Mucosa of rectum (tissue), 2 donors: ENCODE measurements at regions not wholly inside any gene's neighbourhood (a gene's known extent, or its start where the extent isn't known, plus 50 kb on each side); places are given as distances from the start of the nearest gene placed in this dataset.

ENCODE experiments used
- H3K27ac ChIP-seq, 2 donors: one replicate each; pipeline ENCODE4 v1.7.0; 2013; ENCODE audit warnings: inconsistent platforms in 2 of 2, low read depth in 2 of 2, low read length in 2 of 2
- H3K27me3 ChIP-seq, 2 donors: one replicate each; pipeline ENCODE4 v1.7.0; 2013; ENCODE audit warnings: low read length in 2 of 2; ENCODE audit not compliant: control insufficient read depth in 2 of 2, insufficient read depth in 2 of 2
- H3K36me3 ChIP-seq, 2 donors: one replicate each; pipeline ENCODE4 v1.7.0; 2013; ENCODE audit warnings: low read length in 2 of 2; ENCODE audit not compliant: control insufficient read depth in 2 of 2, insufficient read depth in 2 of 2
- H3K4me1 ChIP-seq, 2 donors: one replicate each; pipeline ENCODE4 v1.7.0; 2013; ENCODE audit warnings: low read length in 2 of 2, mild to moderate bottlenecking in 1 of 2; ENCODE audit not compliant: control insufficient read depth in 2 of 2, insufficient read depth in 2 of 2
- H3K4me3 ChIP-seq, 2 donors: one replicate each; pipeline ENCODE4 v1.7.0; 2013; ENCODE audit warnings: low read length in 2 of 2
- H3K9ac ChIP-seq, 2 donors: one replicate each; pipeline ENCODE4 v1.7.0; 2013; ENCODE audit warnings: low read length in 2 of 2, low read depth in 1 of 2, mild to moderate bottlenecking in 1 of 2
- H3K9me3 ChIP-seq, 2 donors: one replicate each; pipeline ENCODE4 v1.7.0; 2013; ENCODE audit warnings: low read length in 2 of 2; ENCODE audit not compliant: control insufficient read depth in 2 of 2
- donor health status: healthy.
- donor health status: Normal muscosa, but diverticular disease.

- Histone ChIP-seq H3K4me1 (peaks cover 0 to 3% of the 10 kb centered on the region in 2 donors), H3K9ac (no peak overlapping the region), H3K4me3 (no peak overlapping the region), H3K27ac (no peak overlapping the region), H3K36me3 (no peaks in the 10 kb centered on the region), H3K27me3 (no peaks in the 10 kb centered on the region), H3K9me3 (no peaks in the 10 kb centered on the region)
Measured at GRCh38 chr3:16090706-16091105, 83.8 kb upstream of the GALNT15 start.

- no peaks in the 10 kb centered on the region for H3K27me3 ChIP-seq
- no peaks in the 10 kb centered on the region for H3K9me3 ChIP-seq
- peaks cover 0 to 3% of the 10 kb centered on the region in 2 donors for H3K4me1 ChIP-seq
- H3K4me3 ChIP-seq: no peak overlapping the region
- no peaks in the 10 kb centered on the region for H3K36me3 ChIP-seq
- H3K9ac ChIP-seq: no peak overlapping the region
- no peak overlapping the region for H3K27ac ChIP-seq
Measured at GRCh38 chr3:16092923-16093322, 81.6 kb upstream of the GALNT15 start.

GRCh38 chr3:16101295-16102186 lies 72.9 kb upstream of the GALNT15 start:
- Histone ChIP-seq H3K27ac (peak overlapping the region; percentile 82 to 85), H3K4me1 (peaks cover 0 to 8% of the 10 kb centered on the region in 2 donors), H3K9ac (peak overlapping the region; percentile 36 to 61), H3K36me3 (no peaks in the 10 kb centered on the region), H3K27me3 (no peaks in the 10 kb centered on the region), H3K9me3 (no peaks in the 10 kb centered on the region), H3K4me3 (peak overlapping the region in 1 of 2 donors; percentile 48)

- H3K9me3 ChIP-seq: no peaks in the 10 kb centered on the region
- H3K36me3 ChIP-seq: no peaks in the 10 kb centered on the region
- peaks cover 0 to 8% of the 10 kb centered on the region in 2 donors for H3K4me1 ChIP-seq
- peak overlapping the region; percentile 36 to 61 for H3K9ac ChIP-seq
- H3K27me3 ChIP-seq: no peaks in the 10 kb centered on the region
- peak overlapping the region in 1 of 2 donors; percentile 48 for H3K4me3 ChIP-seq
- H3K27ac ChIP-seq: peak overlapping the region; percentile 82 to 85
Measured at GRCh38 chr3:16102187-16102561, 72.3 kb upstream of the GALNT15 start.

GRCh38 chr3:16102905-16103364 lies 71.5 kb upstream of the GALNT15 start:
- H3K4me1 ChIP-seq: peaks cover 0 to 8% of the 10 kb centered on the region in 2 donors
- H3K9ac ChIP-seq: no peak overlapping the region
- no peaks in the 10 kb centered on the region for H3K9me3 ChIP-seq
- no peak overlapping the region for H3K27ac ChIP-seq
- no peak overlapping the region for H3K4me3 ChIP-seq
- H3K36me3 ChIP-seq: no peaks in the 10 kb centered on the region
- no peaks in the 10 kb centered on the region for H3K27me3 ChIP-seq

GRCh38 chr3:16103472-16103871 lies 71.0 kb upstream of the GALNT15 start:
- no peaks in the 10 kb centered on the region for H3K36me3 ChIP-seq
- H3K9me3 ChIP-seq: no peaks in the 10 kb centered on the region
- H3K4me3 ChIP-seq: no peak overlapping the region
- H3K9ac ChIP-seq: no peak overlapping the region
- H3K27me3 ChIP-seq: no peaks in the 10 kb centered on the region
- H3K27ac ChIP-seq: peak overlapping the region in 1 of 2 donors; percentile 21
- H3K4me1 ChIP-seq: peaks cover 0 to 8% of the 10 kb centered on the region in 2 donors

GRCh38 chr3:16104156-16104555 lies 70.3 kb upstream of the GALNT15 start:
- no peak overlapping the region for H3K4me3 ChIP-seq
- H3K9ac ChIP-seq: no peak overlapping the region
- H3K36me3 ChIP-seq: no peaks in the 10 kb centered on the region
- H3K9me3 ChIP-seq: no peaks in the 10 kb centered on the region
- H3K4me1 ChIP-seq: peaks cover 0 to 8% of the 10 kb centered on the region in 2 donors
- no peak overlapping the region for H3K27ac ChIP-seq
- H3K27me3 ChIP-seq: no peaks in the 10 kb centered on the region

GRCh38 chr3:16106050-16106449 lies 68.4 kb upstream of the GALNT15 start:
- H3K36me3 ChIP-seq: no peaks in the 10 kb centered on the region

GRCh38 chr3:16108424-16108823 lies 66.1 kb upstream of the GALNT15 start:
- Histone ChIP-seq H3K9me3 (no peaks in the 10 kb centered on the region), H3K27ac (no peak overlapping the region), H3K4me3 (no peak overlapping the region), H3K36me3 (no peaks in the 10 kb centered on the region), H3K9ac (no peak overlapping the region), H3K27me3 (no peaks in the 10 kb centered on the region), H3K4me1 (no peaks in the 10 kb centered on the region)

More at GRCh38 chr3:16106050-16106449, 68.4 kb upstream of the GALNT15 start:
- no peak overlapping the region for H3K4me3 ChIP-seq
- H3K9ac ChIP-seq: no peak overlapping the region
- no peaks in the 10 kb centered on the region for H3K9me3 ChIP-seq
- no peak overlapping the region for H3K27ac ChIP-seq
- H3K27me3 ChIP-seq: no peaks in the 10 kb centered on the region
- peaks cover 0 to 8% of the 10 kb centered on the region in 2 donors for H3K4me1 ChIP-seq

GRCh38 chr3:16109929-16110328 lies 64.6 kb upstream of the GALNT15 start:
- H3K27ac ChIP-seq: no peak overlapping the region
- H3K4me1 ChIP-seq: no peaks in the 10 kb centered on the region
- no peak overlapping the region for H3K4me3 ChIP-seq
- no peaks in the 10 kb centered on the region for H3K9me3 ChIP-seq
- H3K9ac ChIP-seq: no peak overlapping the region
- H3K36me3 ChIP-seq: no peaks in the 10 kb centered on the region
- H3K27me3 ChIP-seq: no peaks in the 10 kb centered on the region
